GM21423 (cell line): ENCODE measurements at regions not wholly inside any gene's neighbourhood (a gene's known extent, or its start where the extent isn't known, plus 50 kb on each side); places are given as distances from the start of the nearest gene placed in this dataset.

Experiments
- ATAC-seq: cut with Tn5 transposase; IDR thresholded peaks from one replicate; pipeline ENCODE4 v1.9.1; 2021; ENCODE audit warnings: mild to moderate bottlenecking, moderate library complexity; ENCODE audit not compliant: unreplicated experiment

GRCh38 chr2:64196963-64197362 is 52.7 kb upstream of the PELI1 start:
- no peak for ATAC-seq

DNA sequence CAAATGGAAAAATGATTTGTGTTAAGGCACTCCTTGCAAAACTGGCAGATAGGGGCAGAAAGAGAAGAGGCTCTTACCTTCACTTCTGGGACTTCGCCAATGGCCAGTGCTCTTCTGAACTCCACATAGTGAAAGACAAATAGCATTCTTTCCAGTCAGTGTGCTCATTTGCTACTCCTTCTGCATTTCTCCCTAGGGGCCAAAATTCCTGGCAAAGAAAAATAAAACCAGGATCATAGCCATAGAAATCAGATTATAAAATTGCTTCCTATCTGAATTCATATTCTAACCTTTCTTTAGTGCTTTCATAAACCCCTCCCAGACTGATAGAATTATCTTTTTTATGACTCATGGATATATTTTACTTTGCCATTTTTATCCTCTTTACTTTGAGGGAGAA is 56.9 kb upstream of the PELI1 start:
- ATAC-seq = no peak

DNA sequence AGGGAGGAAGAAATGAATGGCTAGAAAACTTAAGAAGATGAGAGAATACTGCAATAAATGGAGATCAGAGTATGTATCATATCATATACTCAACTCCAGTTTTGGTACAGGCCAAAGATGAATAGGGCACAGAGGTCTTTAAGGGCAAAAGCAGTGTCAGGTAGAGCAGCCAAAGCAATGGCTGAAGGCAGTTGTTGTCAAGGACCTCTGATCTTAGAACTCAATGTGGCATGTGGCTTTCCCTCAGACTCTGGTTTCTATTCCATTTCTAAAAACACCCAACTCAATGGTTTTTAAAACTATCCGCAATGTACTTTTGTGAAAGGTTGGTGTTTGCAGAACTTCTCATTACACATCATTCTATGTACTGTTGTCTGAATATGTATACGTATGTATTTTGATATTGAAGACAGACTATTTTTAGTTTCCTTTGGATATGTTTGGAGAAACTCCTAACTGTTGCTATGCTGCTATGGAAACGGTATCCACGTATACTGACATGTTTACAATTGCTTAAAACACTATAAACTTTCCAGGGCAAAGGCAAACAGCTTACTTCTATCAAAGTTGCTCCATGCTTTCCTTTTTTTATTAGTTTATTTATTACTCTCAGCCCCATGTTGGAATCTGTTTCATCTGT is 58.1 kb upstream of the PELI1 start:
- ATAC-seq = no peak

DNA sequence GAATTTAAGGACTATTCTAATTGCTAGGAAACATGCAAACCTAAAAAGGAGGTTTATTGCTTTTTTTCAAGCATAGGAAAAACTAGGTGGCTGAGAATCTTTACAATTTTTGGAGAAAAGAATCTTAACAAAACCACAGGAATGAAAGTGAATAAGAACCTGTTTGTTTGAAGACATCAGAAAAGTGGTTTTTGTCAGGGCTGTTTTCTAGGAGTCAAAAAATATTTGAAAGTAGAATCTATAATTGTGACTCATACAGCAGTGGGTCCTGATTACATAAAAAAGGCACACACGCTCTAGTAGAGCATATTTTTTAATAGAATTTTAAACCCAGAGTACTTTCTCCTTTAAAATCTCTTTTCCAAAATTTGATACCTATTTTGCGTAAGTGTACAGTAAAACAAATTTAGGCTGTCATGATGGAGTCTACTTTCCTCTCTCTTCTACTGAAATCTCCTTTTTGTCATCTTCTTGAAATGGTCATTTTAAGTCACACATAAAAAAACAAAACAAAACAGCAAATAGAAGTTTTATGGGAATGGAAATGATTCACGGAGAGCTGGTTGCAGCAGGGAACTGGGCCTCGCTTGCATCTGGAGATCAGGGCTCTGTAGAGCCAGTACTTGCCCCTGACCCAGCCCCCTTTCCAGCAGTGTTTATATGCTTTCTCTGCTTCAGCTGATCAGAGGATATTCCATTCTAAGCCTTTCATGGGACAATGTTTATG is 59.1 kb upstream of the PELI1 start:
- ATAC-seq = no peak

- ATAC-seq = peak; percentile 62
Observed at GRCh38 chr2:64203858-64204632, 59.8 kb upstream of the PELI1 start.

DNA sequence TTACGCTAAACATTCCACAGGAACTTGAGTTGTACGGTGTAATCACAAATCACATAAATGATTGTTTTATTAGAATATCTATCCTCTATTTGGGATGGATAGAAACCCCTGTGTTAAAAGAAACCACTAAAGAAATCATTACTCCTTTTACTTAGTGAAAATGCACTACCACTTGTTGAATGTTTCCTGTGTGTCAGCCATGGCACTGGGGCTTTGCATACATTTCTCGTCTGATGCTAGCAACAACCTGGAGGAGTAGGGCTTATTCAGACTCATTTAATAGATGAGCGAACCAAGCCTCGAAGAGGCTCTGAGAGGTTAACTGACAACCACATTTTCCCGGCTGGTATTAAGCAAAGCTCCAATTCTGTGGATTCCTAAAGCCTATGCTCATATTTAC is 60.5 kb upstream of the PELI1 start:
- ATAC-seq = no peak

DNA sequence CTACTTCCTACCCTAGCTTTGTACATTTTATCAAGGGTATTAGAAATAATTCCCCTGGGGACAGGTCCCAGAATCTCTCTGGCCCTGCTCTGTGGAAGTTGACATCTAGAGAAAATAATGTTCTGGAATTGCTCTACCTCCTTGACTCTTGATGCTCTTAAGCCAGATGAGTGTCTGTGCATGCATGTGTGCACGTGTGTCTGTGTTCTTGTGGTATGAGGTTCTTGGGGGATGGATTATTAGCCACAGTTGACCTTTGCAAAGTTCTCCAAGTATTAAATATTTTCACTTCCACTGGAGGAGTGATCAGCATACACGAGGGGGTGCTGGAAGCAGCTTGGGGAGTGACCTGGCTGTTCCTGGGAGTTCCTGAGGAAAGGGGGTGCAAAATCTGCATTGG is 61.2 kb upstream of the PELI1 start:
- ATAC-seq = no peak

DNA sequence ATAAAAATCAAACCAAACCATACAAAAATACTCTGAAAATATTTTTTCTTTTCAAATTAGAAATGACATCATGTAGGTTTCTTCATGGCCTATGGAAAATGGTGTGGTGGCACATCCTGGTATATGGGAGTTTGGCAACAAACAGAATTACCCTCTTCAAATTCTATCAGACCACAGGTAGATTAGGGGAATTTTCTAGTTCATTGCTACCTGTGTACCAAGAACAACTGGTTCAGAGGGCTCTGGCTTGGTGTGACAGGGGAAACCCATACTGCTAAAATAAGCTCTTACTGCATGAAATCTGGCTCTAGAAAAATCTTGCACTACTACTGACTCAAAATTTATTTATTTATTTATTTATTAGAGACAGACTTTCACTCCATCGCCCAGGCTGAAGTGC is 63.4 kb upstream of the PELI1 start:
- no peak for ATAC-seq

DNA sequence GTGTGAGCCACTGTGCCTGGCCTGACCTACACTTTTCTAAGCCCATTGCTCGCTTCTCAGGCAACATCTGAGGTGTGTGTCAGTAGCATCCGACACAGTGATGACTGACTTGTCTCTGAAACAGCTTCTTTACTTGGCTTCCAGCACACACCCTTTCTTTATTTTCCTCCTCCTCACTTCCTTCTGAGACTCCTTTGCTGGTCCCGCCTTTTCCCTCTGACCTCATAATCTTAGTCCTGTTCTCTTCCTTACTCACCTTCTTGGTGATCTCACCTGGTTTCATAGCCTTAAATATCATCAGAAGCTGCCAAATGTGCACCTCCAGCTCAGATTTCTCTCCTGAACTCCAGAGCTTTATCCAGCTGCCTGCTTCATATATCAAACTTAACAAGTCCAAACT is 66.6 kb upstream of the PELI1 start:
- ATAC-seq = no peak

DNA sequence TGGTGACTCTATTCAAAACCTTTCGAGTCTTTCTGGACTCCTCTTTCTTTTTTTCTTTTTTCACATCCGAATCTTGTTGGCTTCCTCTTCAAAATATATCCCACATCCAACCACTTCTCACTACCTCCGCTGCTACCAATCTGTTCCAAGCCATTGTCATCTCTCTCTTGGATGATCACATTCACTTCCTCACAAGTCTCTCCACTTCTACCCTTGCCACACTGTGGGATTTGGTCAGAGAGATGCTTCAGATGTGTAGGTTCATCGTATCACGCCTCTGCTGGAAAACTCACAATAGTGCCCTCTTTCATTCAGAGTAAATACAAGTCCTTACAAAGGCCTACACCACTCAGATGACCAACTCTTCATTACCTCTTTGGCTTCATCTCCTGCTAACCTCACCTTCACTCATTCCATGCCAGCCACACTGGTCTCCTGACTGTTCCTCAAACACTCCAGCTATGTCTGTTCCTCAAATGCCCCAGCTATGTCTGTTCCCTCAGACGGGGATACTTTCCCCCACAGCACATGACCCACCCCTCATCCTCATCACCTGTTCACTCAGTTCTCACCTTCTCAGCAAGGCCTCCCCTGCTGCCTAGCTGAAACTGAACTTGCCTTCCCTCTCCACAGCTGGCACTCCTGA is 67.2 kb upstream of the PELI1 start:
- ATAC-seq = no peak

DNA sequence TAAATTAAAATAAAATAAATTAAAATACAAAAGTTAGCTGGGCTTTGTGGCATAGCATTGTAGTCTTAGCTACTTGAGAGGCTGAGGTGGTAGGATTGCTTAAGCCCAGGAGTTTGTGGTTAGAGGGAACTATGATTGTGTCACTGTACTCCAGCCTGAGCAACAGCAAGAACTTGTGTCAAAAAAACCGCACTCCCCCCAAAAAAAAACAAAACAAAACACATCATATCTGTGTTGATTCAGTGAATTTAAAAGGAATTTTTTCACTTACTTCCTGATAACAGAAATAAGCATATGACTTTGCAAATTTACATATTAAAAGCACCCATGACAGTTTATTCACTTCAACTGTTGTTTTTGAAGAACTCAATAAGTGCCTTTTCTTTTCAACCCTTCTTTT is 68.1 kb upstream of the PELI1 start:
- ATAC-seq = no peak

DNA sequence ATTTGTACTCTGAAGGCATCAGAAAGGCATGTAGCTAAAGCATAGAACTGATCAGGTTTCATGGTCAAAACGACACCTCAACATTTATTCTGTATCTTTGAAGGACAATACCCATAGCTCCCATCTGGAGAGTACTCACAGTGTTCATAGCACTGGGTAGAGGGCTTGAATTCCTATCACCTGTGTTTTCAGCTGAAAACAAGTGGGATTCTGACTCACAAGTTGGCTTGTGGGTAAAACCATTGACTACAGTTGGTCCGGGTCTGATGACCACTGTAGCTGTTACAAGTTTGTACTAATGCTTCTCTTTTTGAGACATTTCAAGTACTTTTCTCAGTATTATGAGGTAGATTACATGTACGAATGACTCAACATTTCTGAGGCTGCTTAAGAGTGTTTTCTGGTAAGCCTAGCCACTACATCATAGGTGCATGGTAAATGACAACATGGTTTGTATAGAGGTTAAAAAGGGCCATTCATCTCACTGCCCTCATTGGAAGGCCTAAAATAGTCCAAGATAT is 68.6 kb upstream of the PELI1 start:
- peak; percentile 33 for ATAC-seq

- peak; percentile 41 for ATAC-seq
Observed at GRCh38 chr2:64213532-64214275, 69.5 kb upstream of the PELI1 start.

DNA sequence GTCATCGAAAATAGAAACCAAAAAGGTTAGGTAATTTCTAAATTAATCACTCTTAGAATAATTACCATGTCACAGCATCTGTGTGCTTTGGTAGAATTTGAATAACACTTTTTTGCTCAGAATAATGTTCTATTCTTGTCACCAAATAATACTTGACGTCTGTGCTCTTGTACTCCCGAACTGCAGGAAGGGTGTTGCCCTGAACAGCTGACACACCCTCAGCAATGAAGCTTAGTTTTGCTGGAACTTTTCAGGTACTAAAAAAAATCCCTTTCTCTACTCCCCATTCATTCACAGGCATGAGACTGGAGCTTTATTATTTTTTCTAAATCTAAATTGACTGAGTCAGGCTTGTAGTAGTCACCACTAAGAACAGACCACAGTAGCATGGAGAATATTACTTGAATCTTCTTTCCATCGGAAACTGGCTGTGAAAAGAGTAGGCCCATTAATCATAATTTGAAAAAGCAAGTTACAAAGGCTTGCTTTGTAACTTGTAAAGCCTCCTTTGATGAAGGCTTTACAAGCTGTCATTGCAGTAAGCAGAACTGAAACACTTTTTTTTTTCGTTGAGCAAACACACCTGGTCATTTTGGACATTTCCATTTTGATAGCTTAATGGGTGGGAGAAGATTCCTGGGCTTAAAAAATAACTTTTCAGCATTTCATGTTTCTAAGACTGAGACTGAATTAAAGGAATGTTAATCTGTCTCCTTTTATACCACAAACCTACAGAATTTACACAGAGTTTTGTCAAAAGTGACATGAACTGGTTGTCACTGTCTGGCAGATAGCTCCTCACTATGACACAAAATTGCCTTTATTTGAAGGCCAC is 70.3 kb upstream of the PELI1 start:
- peak; percentile 62 for ATAC-seq

GRCh38 chr2:64217198-64217869 is 73.1 kb upstream of the PELI1 start:
- no peak for ATAC-seq

GRCh38 chr2:64218137-64218802 is 74.0 kb upstream of the PELI1 start:
- no peak for ATAC-seq

DNA sequence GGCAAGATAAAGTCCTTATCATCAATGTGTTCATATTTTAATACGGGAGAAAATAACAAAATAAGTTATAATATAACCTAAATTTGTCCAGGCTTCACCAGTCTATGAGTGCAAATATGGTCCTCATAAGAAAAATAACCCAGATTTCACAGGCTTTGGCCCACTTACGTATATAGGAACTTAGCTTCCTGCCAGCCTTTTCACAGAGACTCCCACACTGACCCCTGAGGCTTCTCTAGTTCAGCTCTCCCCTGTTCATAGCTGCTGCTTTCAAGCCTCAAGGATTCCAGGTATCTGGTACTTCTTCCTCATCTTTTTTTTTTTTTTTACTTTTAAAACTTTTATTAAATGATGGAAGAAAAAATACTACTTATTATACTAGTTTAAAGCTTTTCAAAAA is 74.9 kb upstream of the PELI1 start:
- no peak for ATAC-seq

GRCh38 chr2:64220265-64220664 is 76.0 kb upstream of the PELI1 start:
- no peak for ATAC-seq
